Hypothalamus (tissue), 51 donors: ENCODE measurements at regions not wholly inside any gene's neighbourhood (a gene's known extent, or its start where the extent isn't known, plus 50 kb on each side); places are given as distances from the start of the nearest gene placed in this dataset.
"Not testable (repeated sequence)": the region's sequence is repeated elsewhere in the genome, so short reads cannot be mapped to it uniquely, and the experiment has no call there.

Source experiments
- DNase-seq, 51 donors: peaks; one replicate each; lab custom pipeline; 2025; lab: John Stamatoyannopoulos, UW

GRCh38 chr11:82229341-82229740, 504.3 kb downstream of the FAM181B start:
- DNase-seq: no peak

- no peak for DNase-seq
Observed at GRCh38 chr11:82225930-82226329, 507.7 kb downstream of the FAM181B start.

GRCh38 chr11:82225502-82225901, 508.2 kb downstream of the FAM181B start:
- no peak for DNase-seq

GRCh38 chr11:82216927-82217570, 516.6 kb downstream of the FAM181B start:
- no peak for DNase-seq

- no peak for DNase-seq
Observed at GRCh38 chr11:82210011-82210410, 523.7 kb downstream of the FAM181B start.

- DNase-seq: no peak
Observed at GRCh38 chr11:82195283-82195682, 538.4 kb downstream of the FAM181B start.

GRCh38 chr11:82194521-82194920, 539.1 kb downstream of the FAM181B start:
- no peak for DNase-seq

GRCh38 chr11:82191695-82192094, 542.0 kb downstream of the FAM181B start:
- DNase-seq: peak in 1 of 51 donors; percentile 0

GRCh38 chr11:82185925-82186324, 547.7 kb downstream of the FAM181B start:
- DNase-seq: no peak

GRCh38 chr11:82184966-82185365, 548.7 kb downstream of the FAM181B start:
- DNase-seq: no peak

- DNase-seq: no peak
Observed at GRCh38 chr11:82183346-82183745, 550.3 kb downstream of the FAM181B start.

- not testable (repeated sequence) for DNase-seq
Observed at GRCh38 chr11:82182697-82183096, 551.0 kb downstream of the FAM181B start.

GRCh38 chr11:82181796-82182195, 551.9 kb downstream of the FAM181B start:
- not testable (repeated sequence) for DNase-seq

GRCh38 chr11:82176945-82177344, 556.7 kb downstream of the FAM181B start:
- DNase-seq: no peak

GRCh38 chr11:82176365-82176764, 557.3 kb downstream of the FAM181B start:
- DNase-seq: no peak

- no peak for DNase-seq
Observed at GRCh38 chr11:82174610-82175009, 559.1 kb downstream of the FAM181B start.

GRCh38 chr11:82146789-82147188, 586.9 kb downstream of the FAM181B start:
- no peak for DNase-seq

GRCh38 chr11:82118946-82119345, 614.7 kb downstream of the FAM181B start:
- DNase-seq: no peak

GRCh38 chr11:82117362-82117761, 616.3 kb downstream of the FAM181B start:
- no peak for DNase-seq

- DNase-seq: no peak
Observed at GRCh38 chr11:82105331-82105998, 628.2 kb downstream of the FAM181B start.

- DNase-seq: no peak
Observed at GRCh38 chr11:82092904-82093303, 640.8 kb downstream of the FAM181B start.

- DNase-seq: no peak
Observed at GRCh38 chr11:82089426-82089825, 644.2 kb downstream of the FAM181B start.

- DNase-seq: no peak
Observed at GRCh38 chr11:82085493-82085892, 648.2 kb downstream of the FAM181B start.
